Caco-2 (cell line): ENCODE measurements at regions not wholly inside any gene's neighbourhood (a gene's known extent, or its start where the extent isn't known, plus 50 kb on each side); places are given as distances from the start of the nearest gene placed in this dataset.

ENCODE experiments used
- BruUV-seq: library from RNA; stranded (reverse); fragments of 400-500 nt; replicated peaks from 2 replicates; lab custom pipeline; 2021; lab: Mats Ljungman, UMichigan
- CTCF ChIA-PET: fragments of 300-600 bp; sonication (Branson Sonifier 250); formaldehyde crosslinking; loops from one replicate; lab custom pipeline; 2022; ENCODE audit warnings: antibody characterized with exemption; lab: Charles Lee
- POLR2A ChIA-PET: fragments of 300-600 bp; sonication (Branson Sonifier 250); formaldehyde crosslinking; loops from one replicate; lab custom pipeline; 2022; ENCODE audit warnings: antibody characterized with exemption; lab: Charles Lee
- DNase-seq, 2 experiments: peaks; one replicate each; pipeline versions ENCODE4 v3.0.0 to v3.0.0-alpha.2; 2020 to 2022
- H3K27me3 ChIP-seq: replicated peaks from 2 replicates; pipeline ENCODE4 v1.6.0; 2011; ENCODE audit warnings: low read length; ENCODE audit not compliant: control insufficient read depth, insufficient read depth
- H3K36me3 ChIP-seq: 2 replicates; pipeline ENCODE4 v1.5.1; 2011; ENCODE audit warnings: low read length; ENCODE audit not compliant: control insufficient read depth, insufficient read depth
- H3K4me1 ChIP-seq: fragments of 250-450 bp; sonication (Bioruptor Pico); 2 replicates; pipeline ENCODE4 v1.5.1; 2020; ENCODE audit warnings: mild to moderate bottlenecking
- H3K4me3 ChIP-seq: 2 replicates; pipeline ENCODE4 v1.5.1; 2011; ENCODE audit warnings: low read depth, mild to moderate bottlenecking, control low read depth, low read length
- H3K9me3 ChIP-seq: fragments of 250-450 bp; sonication (Bioruptor Pico); 2 replicates; pipeline ENCODE4 v1.5.1; 2020; ENCODE audit warnings: mild to moderate bottlenecking, moderate library complexity
- H3K27ac Mint-ChIP-seq: one replicate; pipeline ENCODE4 v1.8.0; 2022; ENCODE audit warnings: mixed read lengths; ENCODE audit not compliant: unreplicated experiment
- H3K27me3 Mint-ChIP-seq: one replicate; pipeline ENCODE4 v1.8.0; 2022; ENCODE audit warnings: mixed read lengths; ENCODE audit not compliant: insufficient read depth, unreplicated experiment
- H3K36me3 Mint-ChIP-seq: one replicate; pipeline ENCODE4 v1.8.0; 2022; ENCODE audit warnings: mild to moderate bottlenecking, mixed read lengths; ENCODE audit not compliant: insufficient read depth, unreplicated experiment
- H3K4me1 Mint-ChIP-seq: one replicate; pipeline ENCODE4 v1.8.0; 2022; ENCODE audit warnings: low read depth, mixed read lengths; ENCODE audit not compliant: unreplicated experiment
- H3K4me3 Mint-ChIP-seq: one replicate; pipeline ENCODE4 v1.8.0; 2022; ENCODE audit warnings: mild to moderate bottlenecking, moderate library complexity, mixed read lengths; ENCODE audit not compliant: unreplicated experiment
- H3K9me3 Mint-ChIP-seq: one replicate; pipeline ENCODE4 v1.8.0; 2022; ENCODE audit warnings: mixed read lengths; ENCODE audit not compliant: unreplicated experiment
- intact Hi-C: fragments of 100-400 bp; cut with micrococcal nuclease; formaldehyde crosslinking; loops from one replicate; pipeline ENCODE4 v1.10.0; 2022; ENCODE audit not compliant: unreplicated experiment
- TF ChIP-seq, protein P1 (sequence below), 2 experiments: fragments of 200-600 bp in 1 of 2; IDR thresholded peaks; 1 replicate in 1 of 2; 2 replicates in 1 of 2; pipeline versions ENCODE4 v1.5.1 to v1.8.0; 2011 to 2022; ENCODE audit warnings: antibody characterized with exemption in 1 of 2, control low read depth in 1 of 2, inconsistent platforms in 1 of 2, low read depth in 1 of 2, low read length in 1 of 2, mild to moderate bottlenecking in 1 of 2, moderate library complexity in 1 of 2; ENCODE audit not compliant: insufficient read depth in 1 of 2, severe bottlenecking in 1 of 2, unreplicated experiment in 1 of 2

GRCh38 chr1:214178102-214178501 lies 102.9 kb upstream of the SMYD2 start:
- H3K27me3 ChIP-seq, result no peaks in the 10 kb centered on the region
- peaks cover 23% of the 10 kb centered on the region for H3K9me3 Mint-ChIP-seq
- H3K27ac Mint-ChIP-seq, result no peak overlapping the region
- BruUV-seq, result no TSS peak
- no peaks in the 10 kb centered on the region for H3K4me1 Mint-ChIP-seq
- TF ChIP-seq, protein P1, sequence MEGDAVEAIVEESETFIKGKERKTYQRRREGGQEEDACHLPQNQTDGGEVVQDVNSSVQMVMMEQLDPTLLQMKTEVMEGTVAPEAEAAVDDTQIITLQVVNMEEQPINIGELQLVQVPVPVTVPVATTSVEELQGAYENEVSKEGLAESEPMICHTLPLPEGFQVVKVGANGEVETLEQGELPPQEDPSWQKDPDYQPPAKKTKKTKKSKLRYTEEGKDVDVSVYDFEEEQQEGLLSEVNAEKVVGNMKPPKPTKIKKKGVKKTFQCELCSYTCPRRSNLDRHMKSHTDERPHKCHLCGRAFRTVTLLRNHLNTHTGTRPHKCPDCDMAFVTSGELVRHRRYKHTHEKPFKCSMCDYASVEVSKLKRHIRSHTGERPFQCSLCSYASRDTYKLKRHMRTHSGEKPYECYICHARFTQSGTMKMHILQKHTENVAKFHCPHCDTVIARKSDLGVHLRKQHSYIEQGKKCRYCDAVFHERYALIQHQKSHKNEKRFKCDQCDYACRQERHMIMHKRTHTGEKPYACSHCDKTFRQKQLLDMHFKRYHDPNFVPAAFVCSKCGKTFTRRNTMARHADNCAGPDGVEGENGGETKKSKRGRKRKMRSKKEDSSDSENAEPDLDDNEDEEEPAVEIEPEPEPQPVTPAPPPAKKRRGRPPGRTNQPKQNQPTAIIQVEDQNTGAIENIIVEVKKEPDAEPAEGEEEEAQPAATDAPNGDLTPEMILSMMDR (IDR thresholded peaks at IDR 0.05; ENCODE audit: insufficient read depth in 1 of 2, low read depth in 1 of 2, low read length in 1 of 2, severe bottlenecking in 1 of 2, unreplicated experiment in 1 of 2), result no peak
- CTCF ChIA-PET, result no interaction called here
- H3K9me3 ChIP-seq, result no peaks in the 10 kb centered on the region
- H3K4me3 Mint-ChIP-seq, result no peak overlapping the region
- H3K36me3 Mint-ChIP-seq, result no peaks in the 10 kb centered on the region
- no peaks in the 10 kb centered on the region for H3K36me3 ChIP-seq
- DNase-seq, result no peak
- no peaks in the 10 kb centered on the region for H3K4me1 ChIP-seq
- no peaks in the 10 kb centered on the region for H3K27me3 Mint-ChIP-seq
- intact Hi-C loops, result no loop called here
- H3K4me3 ChIP-seq, result no peak overlapping the region
- POLR2A ChIA-PET, result no interaction called here

- Mint-ChIP-seq H3K27ac (peak overlapping the region; percentile 58), H3K36me3 (no peaks in the 10 kb centered on the region), H3K9me3 (peaks cover 26% of the 10 kb centered on the region), H3K27me3 (no peaks in the 10 kb centered on the region), H3K4me3 (no peak overlapping the region), H3K4me1 (peaks cover 20% of the 10 kb centered on the region)
- H3K9me3 ChIP-seq, result no peaks in the 10 kb centered on the region
- no peaks in the 10 kb centered on the region; the same call in 1 of the 2 replicates for H3K27me3 ChIP-seq
- no peak overlapping the region for H3K4me3 ChIP-seq
- BruUV-seq, result no TSS peak
- intact Hi-C loops, result loop anchor here (10.0 kb wide), 2 partner anchors 810 to 940 kb away; no protein-coding TSS in a partner anchor
- TF ChIP-seq, protein P1 (IDR thresholded peaks at IDR 0.05; ENCODE audit: insufficient read depth in 1 of 2, low read depth in 1 of 2, low read length in 1 of 2, severe bottlenecking in 1 of 2, unreplicated experiment in 1 of 2), result no peak
- DNase-seq, result no peak
- CTCF ChIA-PET, result no interaction called here
- H3K36me3 ChIP-seq, result no peaks in the 10 kb centered on the region
- H3K4me1 ChIP-seq, result peaks cover 19% of the 10 kb centered on the region
- POLR2A ChIA-PET, result no interaction called here
These were observed 96.0 kb upstream of the SMYD2 start for GRCh38 chr1:214184992-214185391.

- Mint-ChIP-seq H3K36me3 (no peaks in the 10 kb centered on the region), H3K9me3 (peaks cover 21% of the 10 kb centered on the region), H3K4me3 (peak overlapping the region; percentile 70), H3K27ac (no peak overlapping the region), H3K4me1 (peaks cover 20% of the 10 kb centered on the region), H3K27me3 (no peaks in the 10 kb centered on the region)
- intact Hi-C loops, result loop anchor here (10.0 kb wide), 2 partner anchors 811 to 941 kb away; no protein-coding TSS in a partner anchor
- no TSS peak for BruUV-seq
- ChIA-PET CTCF (interaction anchor here (0.5 to 1.6 kb wide), 7 partner anchors 22 to 867 kb away, joined by 3 to 8 read pairs (median 5); no protein-coding TSS in a partner anchor), POLR2A (no interaction called here)
- no peak overlapping the region; the same call in 1 of the 2 replicates for H3K4me3 ChIP-seq
- H3K4me1 ChIP-seq, result peaks cover 19% of the 10 kb centered on the region
- H3K9me3 ChIP-seq, result no peaks in the 10 kb centered on the region
- no peaks in the 10 kb centered on the region for H3K36me3 ChIP-seq
- DNase-seq, result peak in 1 of 2 experiments; percentile 24
- TF ChIP-seq, protein P1 (IDR thresholded peaks at IDR 0.05; ENCODE audit: insufficient read depth in 1 of 2, low read depth in 1 of 2, low read length in 1 of 2, severe bottlenecking in 1 of 2, unreplicated experiment in 1 of 2), result no peak
- H3K27me3 ChIP-seq, result no peaks in the 10 kb centered on the region; the same call in 1 of the 2 replicates
These were observed 94.7 kb upstream of the SMYD2 start for GRCh38 chr1:214186103-214186824.
